GM19463 (cell line): ENCODE measurements at regions not wholly inside any gene's neighbourhood (a gene's known extent, or its start where the extent isn't known, plus 50 kb on each side); places are given as distances from the start of the nearest gene placed in this dataset.
A peak's percentile ranks its signal among the peaks of the same experiment; 100 is the strongest.

Experiments
- ATAC-seq: cut with Tn5 transposase; IDR thresholded peaks from one replicate; pipeline ENCODE4 v1.9.1; 2021; ENCODE audit warnings: mild to moderate bottlenecking, moderate library complexity; ENCODE audit not compliant: unreplicated experiment

DNA sequence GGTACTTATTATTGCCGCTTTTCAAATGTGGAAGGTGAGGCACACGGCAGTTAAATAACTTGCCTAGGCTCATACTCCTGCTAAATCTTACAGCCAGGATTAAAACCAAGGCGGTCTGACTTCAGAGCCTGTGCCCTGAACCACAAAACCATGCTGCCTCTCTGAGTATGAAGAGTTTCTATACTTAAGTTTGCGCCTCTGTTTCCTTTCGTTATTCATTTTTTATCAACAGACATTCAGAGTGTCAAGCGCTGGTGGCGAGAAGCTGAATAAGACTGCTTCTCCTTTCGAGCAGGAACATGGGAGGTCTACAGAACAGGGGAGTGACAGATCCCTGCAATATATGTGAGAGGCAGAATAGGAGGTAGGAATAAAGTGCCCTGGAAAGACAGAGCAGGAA, 96.0 kb upstream of the DUSP10 start:
- ATAC-seq: peak; percentile 19

- ATAC-seq: no peak
Measured at GRCh38 chr1:221834698-221835513, 93.0 kb upstream of the DUSP10 start.

GRCh38 chr1:221832617-221833016, 90.7 kb upstream of the DUSP10 start:
- ATAC-seq: no peak

DNA sequence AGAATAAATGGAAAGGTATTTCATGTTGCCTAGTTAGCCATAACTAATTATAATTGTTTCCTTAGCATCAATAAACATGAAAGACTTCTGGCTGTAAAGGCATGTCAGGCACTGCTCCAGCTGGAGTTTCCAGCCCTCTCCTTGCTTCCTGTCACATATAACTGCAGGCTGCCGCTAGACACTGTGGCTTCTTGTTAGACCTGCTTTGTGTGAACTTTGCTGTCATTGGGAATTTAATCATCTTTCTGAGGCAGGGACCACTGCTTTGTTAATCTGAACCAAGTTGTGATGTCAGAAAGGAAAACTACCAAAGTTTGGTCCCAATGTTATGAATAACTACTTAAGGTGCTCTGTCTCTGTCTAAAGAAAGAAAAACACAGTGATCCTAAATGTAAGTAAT, 90.3 kb upstream of the DUSP10 start:
- ATAC-seq: no peak

DNA sequence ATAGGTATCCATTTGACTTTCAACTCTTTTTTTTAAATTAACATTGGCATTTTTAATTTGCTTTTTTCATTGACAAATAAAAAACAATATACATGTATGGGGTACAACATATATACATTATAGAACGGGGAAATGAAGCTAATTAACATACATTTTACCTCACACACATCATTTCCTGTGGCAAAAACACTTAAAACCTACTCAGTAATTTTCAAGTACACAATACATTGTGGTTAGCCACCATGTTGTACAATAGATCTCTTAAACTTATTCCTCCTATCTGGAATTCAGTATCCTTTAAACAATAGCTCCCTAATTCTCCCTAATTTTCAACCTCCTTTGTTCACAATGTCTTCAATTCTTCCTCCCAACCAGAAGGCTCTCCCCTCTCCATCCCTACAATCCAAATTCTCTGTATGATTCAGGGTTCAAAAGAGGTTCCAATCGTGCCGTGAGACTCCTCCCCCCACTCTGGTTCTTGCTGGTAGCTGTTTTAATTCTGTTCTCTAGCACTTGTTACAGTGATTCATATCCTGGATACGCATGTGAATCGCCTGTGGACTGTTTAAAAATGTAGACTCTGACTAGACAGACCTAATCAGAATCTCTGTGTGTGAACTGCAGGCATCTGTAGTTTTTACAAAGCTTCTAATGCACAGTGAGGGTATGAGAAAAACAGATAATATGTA, 87.6 kb upstream of the DUSP10 start:
- peak; percentile 45 for ATAC-seq

DNA sequence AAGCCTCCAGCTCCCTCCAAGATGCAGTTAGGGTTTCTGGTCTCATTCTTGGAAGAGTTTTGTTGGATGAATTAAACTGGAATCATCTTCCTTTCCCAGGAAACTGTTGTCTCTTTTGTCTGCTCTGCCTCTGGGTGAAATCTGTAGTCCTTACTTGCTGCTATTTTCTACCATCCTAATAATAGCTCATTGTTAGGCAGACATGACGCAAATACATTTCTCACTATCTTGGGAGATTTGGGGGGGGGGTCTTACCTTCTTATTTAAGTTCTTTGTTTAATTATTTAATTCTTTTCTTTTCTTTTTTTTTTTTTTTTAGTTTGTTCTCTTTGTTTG, 85.4 kb upstream of the DUSP10 start:
- ATAC-seq: no peak

GRCh38 chr1:221824909-221825308, 83.0 kb upstream of the DUSP10 start:
- ATAC-seq: no peak

- ATAC-seq: peak; percentile 65
Measured at GRCh38 chr1:221824025-221824424, 82.1 kb upstream of the DUSP10 start.

DNA sequence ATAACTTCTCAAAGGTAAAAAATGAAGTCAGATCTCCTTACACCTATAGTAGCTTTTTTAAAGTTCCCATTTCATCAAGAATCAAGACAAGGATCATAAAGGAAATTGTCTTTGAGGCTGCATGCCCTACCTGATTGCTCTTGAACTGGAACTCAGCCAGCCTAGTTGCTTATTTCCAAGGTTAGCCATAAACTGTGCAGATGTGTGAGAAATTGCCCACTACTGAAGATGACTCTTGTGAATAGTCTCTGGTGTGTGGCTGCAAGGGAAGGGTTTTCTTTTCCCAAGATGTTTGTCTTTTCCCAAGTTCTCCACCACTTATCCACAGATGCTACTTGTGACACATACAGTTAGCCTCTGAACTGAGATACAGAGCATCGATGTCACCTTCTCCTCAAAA, 81.7 kb upstream of the DUSP10 start:
- ATAC-seq: no peak

GRCh38 chr1:221823149-221823548, 81.3 kb upstream of the DUSP10 start:
- ATAC-seq: peak; percentile 75

DNA sequence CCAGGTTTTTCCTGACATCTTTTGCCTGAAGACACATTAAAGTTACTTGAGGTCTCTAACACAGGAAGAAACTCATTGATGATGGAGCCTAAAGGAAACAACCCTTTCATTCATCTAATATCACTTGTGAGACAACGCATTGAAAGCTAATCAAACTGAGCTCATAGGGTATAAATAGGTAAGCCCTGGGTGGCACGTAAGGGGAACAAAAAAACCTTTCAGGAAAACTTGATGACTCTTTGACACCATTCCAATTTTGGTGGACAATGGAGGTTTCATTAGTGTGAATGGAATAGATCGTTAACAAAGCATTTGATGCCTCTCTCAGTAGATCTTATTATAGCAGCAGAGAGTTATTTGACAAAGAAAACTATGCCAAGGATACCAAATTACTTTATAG, 80.7 kb upstream of the DUSP10 start:
- ATAC-seq: no peak

GRCh38 chr1:221816899-221817298, 75.0 kb upstream of the DUSP10 start:
- ATAC-seq: no peak

DNA sequence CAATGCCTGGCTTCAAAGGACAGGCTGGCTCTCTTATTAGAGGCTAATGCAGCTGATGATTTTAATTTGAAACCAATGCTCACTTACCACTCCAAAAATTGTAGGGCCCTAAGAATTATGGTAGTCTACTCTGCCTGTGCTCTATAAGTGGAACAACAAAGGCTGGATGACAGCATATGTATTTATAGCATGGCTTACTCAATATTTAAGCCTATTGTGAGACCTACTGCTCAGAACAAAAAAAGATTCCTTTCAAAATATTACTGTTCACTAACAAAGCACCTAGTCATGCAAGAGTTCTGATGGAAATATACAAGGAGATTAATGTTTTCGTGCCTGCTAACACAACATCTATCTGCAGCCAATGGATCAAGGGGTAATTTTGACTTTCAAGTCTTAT, 73.8 kb upstream of the DUSP10 start:
- ATAC-seq: no peak

DNA sequence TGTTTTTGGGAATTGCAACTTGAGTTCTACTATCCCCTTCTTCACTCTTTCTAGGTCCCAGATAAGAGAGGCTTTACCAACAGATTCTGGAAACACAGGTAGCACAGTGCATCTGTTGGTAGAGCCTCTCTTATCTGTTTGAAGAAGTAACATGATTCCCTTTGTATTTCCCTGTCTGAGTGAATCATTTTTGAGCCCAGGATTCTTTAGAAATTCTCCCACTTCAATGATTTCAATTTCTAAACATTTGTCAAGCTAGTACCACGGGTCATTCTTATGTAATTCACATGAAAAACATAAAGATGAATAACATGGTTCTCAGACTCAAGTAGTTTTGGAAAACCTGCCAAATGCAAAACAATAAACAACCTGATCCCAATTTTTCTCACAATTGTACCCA, 72.0 kb upstream of the DUSP10 start:
- ATAC-seq: no peak

- ATAC-seq: no peak
Measured at GRCh38 chr1:221812905-221813597, 71.2 kb upstream of the DUSP10 start.

DNA sequence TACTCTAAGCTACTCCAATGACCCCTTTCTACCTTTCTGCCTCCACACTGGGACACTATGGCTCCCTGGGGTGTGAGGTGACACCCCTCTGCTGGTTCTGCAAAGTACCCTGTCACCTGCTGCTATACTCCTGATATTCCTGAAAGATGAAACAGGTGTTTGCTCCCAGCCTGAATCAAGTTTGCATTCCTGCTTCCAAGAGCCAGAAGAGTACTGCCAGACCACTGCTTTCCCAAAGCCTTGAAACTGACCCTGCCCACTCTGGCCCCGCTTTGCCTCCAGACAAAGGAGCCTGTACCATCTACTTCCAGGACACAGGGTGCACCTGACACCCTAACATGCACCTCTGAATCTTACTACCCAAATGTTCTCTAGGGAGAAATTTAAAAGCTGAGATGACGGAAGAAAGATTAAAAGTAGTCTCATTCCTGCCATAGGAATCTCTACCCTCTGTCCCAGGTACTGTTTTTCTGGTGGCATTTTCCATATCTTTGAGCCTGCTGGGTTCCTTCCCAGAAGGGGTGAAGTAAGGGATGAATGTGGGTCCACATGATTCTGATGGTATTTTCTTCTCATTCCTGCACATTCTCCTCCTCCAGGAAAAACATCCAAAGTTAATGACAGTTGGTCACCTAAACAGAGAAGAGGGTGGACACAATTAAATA, 70.3 kb upstream of the DUSP10 start:
- no peak for ATAC-seq

DNA sequence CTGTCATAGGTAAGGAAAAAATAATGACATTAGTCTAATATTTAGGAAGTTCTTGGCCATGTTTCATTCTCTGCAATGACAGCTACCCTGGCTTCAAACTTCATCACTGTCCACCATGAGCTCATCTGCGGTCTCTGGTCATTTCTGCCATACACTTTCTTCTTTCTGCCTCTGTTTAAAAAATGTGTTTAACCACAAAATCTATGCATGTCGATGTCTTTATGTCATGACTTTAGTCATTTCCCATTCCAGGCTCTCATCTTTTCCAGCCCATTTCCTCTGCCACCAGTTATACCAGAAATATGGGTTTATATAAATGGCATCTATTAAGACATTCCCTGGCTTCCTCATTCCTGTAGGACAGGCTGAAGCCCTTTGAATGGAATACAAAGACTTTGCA, 68.5 kb upstream of the DUSP10 start:
- no peak for ATAC-seq

- ATAC-seq: peak; percentile 41
Measured at GRCh38 chr1:221809091-221810029, 67.5 kb upstream of the DUSP10 start.

- ATAC-seq: no peak
Measured at GRCh38 chr1:221806984-221807383, 65.1 kb upstream of the DUSP10 start.

DNA sequence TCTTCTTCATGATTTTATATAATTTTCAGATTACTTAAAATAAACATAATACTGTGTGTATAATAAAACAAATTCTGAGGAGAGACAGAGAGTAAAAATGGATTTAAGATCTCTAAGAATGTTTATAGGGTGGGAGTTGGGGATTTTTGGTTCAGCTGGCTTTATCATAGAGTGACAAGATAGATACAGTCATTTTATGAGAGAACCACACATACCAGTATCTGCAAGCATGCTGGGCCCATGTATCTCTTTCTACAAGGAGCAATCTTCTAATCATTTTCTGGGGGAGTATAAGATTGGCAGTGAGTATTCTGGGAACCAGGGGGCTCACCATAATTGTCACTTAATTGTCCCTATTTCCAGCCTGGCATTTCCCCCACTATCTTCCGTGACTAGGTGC, 64.3 kb upstream of the DUSP10 start:
- no peak for ATAC-seq
